PC-9 (cell line): ENCODE measurements at regions not wholly inside any gene's neighbourhood (a gene's known extent, or its start where the extent isn't known, plus 50 kb on each side); places are given as distances from the start of the nearest gene placed in this dataset.

Source experiments
- BruUV-seq: library from RNA; stranded (reverse); fragments of 400-500 nt; replicated peaks from 2 replicates; lab custom pipeline; 2021; lab: Mats Ljungman, UMichigan
- CTCF ChIA-PET: fragments of 300-600 bp; sonication (Branson Sonifier 250); formaldehyde crosslinking; loops from one replicate; lab custom pipeline; 2022; ENCODE audit warnings: antibody characterized with exemption; lab: Charles Lee
- POLR2A ChIA-PET: fragments of 300-600 bp; sonication (Branson Sonifier 250); formaldehyde crosslinking; loops from one replicate; lab custom pipeline; 2022; ENCODE audit warnings: antibody characterized with exemption; ENCODE audit not compliant: unreplicated experiment; lab: Charles Lee
- DNase-seq, 2 experiments: peaks; one replicate each; pipeline versions ENCODE4 v3.0.0 to v3.0.0-alpha.2; 2015 to 2022; ENCODE audit warnings: mixed read lengths in 1 of 2
- H2AFZ ChIP-seq: fragments of 200-600 bp; sonication (generic); 2 replicates; pipeline ENCODE4 v1.8.1; 2017; ENCODE audit warnings: antibody characterized with exemption
- H3F3A ChIP-seq: fragments of 200-600 bp; sonication (generic); 2 replicates; pipeline ENCODE4 v1.8.1; 2017; ENCODE audit warnings: antibody characterized with exemption, mild to moderate bottlenecking, low read depth; ENCODE audit not compliant: insufficient read depth
- H3K27ac ChIP-seq: fragments of 200-600 bp; sonication (generic); 2 replicates; pipeline ENCODE4 v1.6.1; 2016; ENCODE audit warnings: mixed run types
- H3K27me3 ChIP-seq: fragments of 200-600 bp; sonication (generic); 2 replicates; pipeline ENCODE4 v1.6.1; 2016; ENCODE audit warnings: low read depth, mixed run types; ENCODE audit not compliant: insufficient read depth
- H3K36me3 ChIP-seq: fragments of 200-600 bp; sonication (generic); 2 replicates; pipeline ENCODE4 v1.6.1; 2016; ENCODE audit warnings: low read depth, mixed run types
- H3K4me1 ChIP-seq: fragments of 200-600 bp; sonication (generic); replicated peaks from 2 replicates; pipeline ENCODE4 v1.6.1; 2016; ENCODE audit warnings: mixed run types; ENCODE audit not compliant: insufficient read depth
- H3K4me2 ChIP-seq: fragments of 200-600 bp; sonication (generic); 2 replicates; pipeline ENCODE4 v1.6.1; 2017; ENCODE audit warnings: mixed run types
- H3K4me3 ChIP-seq: fragments of 200-600 bp; sonication (generic); 2 replicates; pipeline ENCODE4 v1.6.1; 2016; ENCODE audit warnings: mixed run types
- H3K79me2 ChIP-seq: fragments of 200-600 bp; sonication (generic); 2 replicates; pipeline ENCODE4 v1.6.1; 2017; ENCODE audit warnings: low read depth, mixed run types
- H3K9me2 ChIP-seq: fragments of 200-600 bp; sonication (generic); 2 replicates; pipeline ENCODE4 v1.8.1; 2017; ENCODE audit warnings: mild to moderate bottlenecking; ENCODE audit not compliant: insufficient read depth
- H3K9me3 ChIP-seq: fragments of 200-600 bp; sonication (generic); 2 replicates; pipeline ENCODE4 v1.8.1; 2016; ENCODE audit warnings: low read depth; ENCODE audit not compliant: insufficient read depth
- H4K20me1 ChIP-seq: fragments of 200-600 bp; sonication (generic); 2 replicates; pipeline ENCODE4 v1.8.1; 2017; ENCODE audit not compliant: insufficient read depth
- EZH2 ChIP-seq: fragments of 200-600 bp; sonication (generic); IDR thresholded peaks from 2 replicates; pipeline ENCODE4 v1.8.0; 2017; ENCODE audit warnings: antibody characterized with exemption, low read depth
- intact Hi-C: fragments of 100-400 bp; cut with micrococcal nuclease; formaldehyde crosslinking; loops from one replicate; pipeline ENCODE4 v1.10.0; 2022; ENCODE audit not compliant: unreplicated experiment
- TF ChIP-seq, protein P1 (sequence below): fragments of 200-600 bp; sonication (generic); conservative IDR thresholded peaks from 2 replicates; pipeline ENCODE4 v1.6.1; 2017; ENCODE audit warnings: mixed run types, antibody characterized with exemption, mild to moderate bottlenecking, moderate library complexity

DNA sequence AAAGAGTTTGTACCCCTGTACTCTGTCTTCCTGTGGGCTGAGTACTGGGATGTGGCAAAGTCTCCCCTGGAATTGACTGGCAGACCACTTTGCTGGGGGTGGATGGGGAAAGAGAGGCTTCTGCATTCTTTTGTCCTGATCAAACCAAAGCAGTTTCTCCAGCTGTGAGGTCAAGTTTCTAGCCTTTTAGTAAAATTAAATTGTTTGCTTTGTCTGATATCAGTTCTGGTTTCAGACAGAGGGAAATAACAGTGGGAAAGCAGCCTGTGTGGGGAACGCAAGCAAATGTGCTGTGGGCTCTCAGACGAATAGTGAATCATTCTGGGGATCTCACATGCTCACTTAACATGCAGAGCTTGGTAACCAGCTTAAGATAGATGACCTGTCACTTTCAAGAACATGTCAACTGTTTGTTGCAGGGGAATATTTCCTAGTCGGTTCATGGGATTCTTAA lies 151.6 kb downstream of the FAT3 start:
- TF ChIP-seq, protein P1, sequence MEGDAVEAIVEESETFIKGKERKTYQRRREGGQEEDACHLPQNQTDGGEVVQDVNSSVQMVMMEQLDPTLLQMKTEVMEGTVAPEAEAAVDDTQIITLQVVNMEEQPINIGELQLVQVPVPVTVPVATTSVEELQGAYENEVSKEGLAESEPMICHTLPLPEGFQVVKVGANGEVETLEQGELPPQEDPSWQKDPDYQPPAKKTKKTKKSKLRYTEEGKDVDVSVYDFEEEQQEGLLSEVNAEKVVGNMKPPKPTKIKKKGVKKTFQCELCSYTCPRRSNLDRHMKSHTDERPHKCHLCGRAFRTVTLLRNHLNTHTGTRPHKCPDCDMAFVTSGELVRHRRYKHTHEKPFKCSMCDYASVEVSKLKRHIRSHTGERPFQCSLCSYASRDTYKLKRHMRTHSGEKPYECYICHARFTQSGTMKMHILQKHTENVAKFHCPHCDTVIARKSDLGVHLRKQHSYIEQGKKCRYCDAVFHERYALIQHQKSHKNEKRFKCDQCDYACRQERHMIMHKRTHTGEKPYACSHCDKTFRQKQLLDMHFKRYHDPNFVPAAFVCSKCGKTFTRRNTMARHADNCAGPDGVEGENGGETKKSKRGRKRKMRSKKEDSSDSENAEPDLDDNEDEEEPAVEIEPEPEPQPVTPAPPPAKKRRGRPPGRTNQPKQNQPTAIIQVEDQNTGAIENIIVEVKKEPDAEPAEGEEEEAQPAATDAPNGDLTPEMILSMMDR, result no peak
- no peak for TF ChIP-seq EZH2
- no TSS peak for BruUV-seq
- CTCF ChIA-PET, result no interaction called here
- POLR2A ChIA-PET, result no interaction called here
- Histone ChIP-seq H2AFZ (no peak overlapping the region), H3K4me1 (no peaks in the 10 kb centered on the region; the same call in 1 of the 2 replicates), H4K20me1 (no peaks in the 10 kb centered on the region), H3K9me2 (no peaks in the 10 kb centered on the region), H3K79me2 (no peaks in the 10 kb centered on the region), H3K4me2 (no peak overlapping the region), H3F3A (no peaks in the 10 kb centered on the region), H3K27me3 (no peaks in the 10 kb centered on the region), H3K27ac (no peak overlapping the region), H3K4me3 (no peak overlapping the region), H3K36me3 (no peaks in the 10 kb centered on the region), H3K9me3 (no peaks in the 10 kb centered on the region)
- DNase-seq, result no peak
- intact Hi-C loops, result no loop called here

DNA sequence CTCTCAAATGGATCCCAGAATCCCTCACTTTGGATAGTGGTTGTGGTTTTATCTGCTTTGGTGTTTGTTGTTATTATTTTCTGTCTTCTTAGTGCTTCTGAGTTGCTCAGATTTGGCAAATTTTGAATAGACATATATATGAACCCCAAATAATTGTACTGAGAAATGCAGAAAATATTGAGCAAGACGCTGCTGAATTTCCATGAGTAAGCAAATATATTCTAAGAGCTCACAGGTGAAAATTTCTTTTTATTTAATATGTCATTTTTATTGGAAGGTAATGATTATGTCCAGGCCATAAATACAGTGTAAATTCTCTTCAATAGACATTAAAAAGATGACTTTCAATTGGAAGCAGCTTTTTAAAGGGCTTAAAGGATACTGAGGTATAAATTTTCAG lies 152.1 kb downstream of the FAT3 start:
- intact Hi-C loops, result no loop called here
- CTCF ChIA-PET, result no interaction called here
- TF ChIP-seq, protein P1, result no peak
- TF ChIP-seq EZH2, result no peak
- no peaks in the 10 kb centered on the region for H3K9me2 ChIP-seq
- POLR2A ChIA-PET, result no interaction called here
- H4K20me1 ChIP-seq, result no peaks in the 10 kb centered on the region
- no peaks in the 10 kb centered on the region for H3K27me3 ChIP-seq
- H3K36me3 ChIP-seq, result no peaks in the 10 kb centered on the region
- no peak overlapping the region for H3K27ac ChIP-seq
- no TSS peak for BruUV-seq
- H3F3A ChIP-seq, result no peaks in the 10 kb centered on the region
- no peak overlapping the region for H2AFZ ChIP-seq
- no peak for DNase-seq
- no peaks in the 10 kb centered on the region for H3K79me2 ChIP-seq
- H3K4me3 ChIP-seq, result no peak overlapping the region
- H3K4me2 ChIP-seq, result no peak overlapping the region
- H3K4me1 ChIP-seq, result no peaks in the 10 kb centered on the region
- H3K9me3 ChIP-seq, result no peaks in the 10 kb centered on the region

DNA sequence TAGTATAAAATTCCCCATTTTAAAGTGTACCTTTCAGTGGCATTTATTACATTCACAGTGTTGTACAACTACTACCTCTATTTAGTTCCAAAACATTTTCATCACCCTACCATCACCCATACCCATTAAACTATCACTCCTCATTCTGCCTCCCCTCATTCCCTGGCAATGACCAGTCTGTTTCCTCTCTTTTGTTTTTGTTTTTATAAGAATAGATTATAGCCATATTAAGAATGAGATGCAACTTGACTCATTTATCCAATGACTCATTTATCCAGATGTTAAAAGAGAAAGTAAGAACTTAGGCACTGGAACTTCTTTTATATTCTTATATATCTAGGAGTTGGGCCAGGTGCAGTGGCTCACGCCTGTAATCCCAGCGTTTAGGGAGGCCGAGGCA lies 156.3 kb downstream of the FAT3 start:
- Histone ChIP-seq H3K4me1 (peaks cover 23% of the 10 kb centered on the region), H3K4me2 (no peak overlapping the region), H3K36me3 (no peaks in the 10 kb centered on the region), H4K20me1 (no peaks in the 10 kb centered on the region), H3F3A (peaks cover 8% of the 10 kb centered on the region; the same call in 1 of the 2 replicates), H3K27me3 (no peaks in the 10 kb centered on the region), H3K27ac (no peak overlapping the region), H3K9me3 (no peaks in the 10 kb centered on the region), H3K4me3 (no peak overlapping the region), H3K9me2 (no peaks in the 10 kb centered on the region), H3K79me2 (no peaks in the 10 kb centered on the region), H2AFZ (no peak overlapping the region)
- POLR2A ChIA-PET, result no interaction called here
- BruUV-seq, result no TSS peak
- DNase-seq, result no peak
- intact Hi-C loops, result loop anchor here (5.0 to 10.0 kb wide), 2 partner anchors 94 to 154 kb away; no protein-coding TSS in a partner anchor
- CTCF ChIA-PET, result no interaction called here
- TF ChIP-seq, protein P1, result no peak
- TF ChIP-seq EZH2, result no peak
